GM12873 (cell line): ENCODE measurements at regions not wholly inside any gene's neighbourhood (a gene's known extent, or its start where the extent isn't known, plus 50 kb on each side); places are given as distances from the start of the nearest gene placed in this dataset.

Source experiments
- CTCF ChIP-seq: IDR thresholded peaks from 2 replicates; pipeline ENCODE4 v1.5.1; 2012; ENCODE audit warnings: low read depth, mild to moderate bottlenecking, moderate library complexity, low read length, control low read depth; ENCODE audit not compliant: insufficient read depth; ENCODE audit errors: missing control alignments

- TF ChIP-seq CTCF = no peak
Measured at GRCh38 chr14:71452987-71453386, 479.2 kb upstream of the RGS6 start.

GRCh38 chr14:71454010-71454409 is 478.2 kb upstream of the RGS6 start:
- TF ChIP-seq CTCF = no peak

GRCh38 chr14:71454513-71455332 is 477.5 kb upstream of the RGS6 start:
- no peak for TF ChIP-seq CTCF

- TF ChIP-seq CTCF = no peak
Measured at GRCh38 chr14:71460091-71460490, 472.1 kb upstream of the RGS6 start.

- TF ChIP-seq CTCF = no peak
Measured at GRCh38 chr14:71463807-71464206, 468.4 kb upstream of the RGS6 start.

- TF ChIP-seq CTCF = no peak
Measured at GRCh38 chr14:71464840-71465239, 467.4 kb upstream of the RGS6 start.

GRCh38 chr14:71465316-71465715 is 466.9 kb upstream of the RGS6 start:
- no peak for TF ChIP-seq CTCF

GRCh38 chr14:71466251-71466650 is 466.0 kb upstream of the RGS6 start:
- TF ChIP-seq CTCF = no peak
